Fibroblast of lung (primary cell): ENCODE measurements at regions not wholly inside any gene's neighbourhood (a gene's known extent, or its start where the extent isn't known, plus 50 kb on each side); places are given as distances from the start of the nearest gene placed in this dataset.

Experiments
- DNase-seq, 2 donors: peaks; one replicate each; pipeline versions ENCODE4 v3.0.0 to v3.0.0-alpha.2; 2010; ENCODE audit warnings: low read depth in 2 of 2
- H2AFZ ChIP-seq: 2 replicates; pipeline ENCODE4 v1.5.1; 2012; ENCODE audit warnings: low read length, control low read depth, inconsistent platforms
- H3K27ac ChIP-seq: 2 replicates; pipeline ENCODE4 v1.5.1; 2011; ENCODE audit warnings: low read length, control low read depth; ENCODE audit not compliant: insufficient read depth
- H3K27me3 ChIP-seq: 2 replicates; pipeline ENCODE4 v1.5.1; 2011; ENCODE audit warnings: mild to moderate bottlenecking, low read length; ENCODE audit not compliant: control insufficient read depth, insufficient read depth
- H3K36me3 ChIP-seq: 2 replicates; pipeline ENCODE4 v1.5.1; 2011; ENCODE audit warnings: low read length; ENCODE audit not compliant: control insufficient read depth, insufficient read depth
- H3K4me1 ChIP-seq: 2 replicates; pipeline ENCODE4 v1.5.1; 2011; ENCODE audit warnings: low read length; ENCODE audit not compliant: control insufficient read depth, insufficient read depth; ENCODE audit errors: extremely low read depth
- H3K4me2 ChIP-seq: 2 replicates; pipeline ENCODE4 v1.5.1; 2011; ENCODE audit warnings: low read length, control low read depth; ENCODE audit not compliant: insufficient read depth; ENCODE audit errors: extremely low read depth
- H3K4me3 ChIP-seq, 4 experiments: fragments of 200-600 bp in 1 of 4; sonication (generic) in 1 of 4; replicated peaks in 1 of 4; 2 replicates each; pipeline ENCODE4 v1.5.1; 2011 to 2016; ENCODE audit warnings: low read length in 4 of 4, low read depth in 3 of 4, mild to moderate bottlenecking in 3 of 4, control low read depth in 2 of 4, inconsistent platforms in 1 of 4, mixed read lengths in 1 of 4; ENCODE audit not compliant: insufficient read depth in 1 of 4; ENCODE audit errors: control extremely low read depth in 1 of 4
- H3K79me2 ChIP-seq: 2 replicates; pipeline ENCODE4 v1.5.1; 2012; ENCODE audit warnings: mild to moderate bottlenecking, low read length, inconsistent platforms; ENCODE audit not compliant: control insufficient read depth, insufficient read depth
- H3K9ac ChIP-seq: 2 replicates; pipeline ENCODE4 v1.5.1; 2011; ENCODE audit warnings: mild to moderate bottlenecking, low read length, control low read depth; ENCODE audit not compliant: insufficient read depth
- H3K9me3 ChIP-seq: 2 replicates; pipeline ENCODE4 v1.5.1; 2012; ENCODE audit warnings: low read depth, low read length; ENCODE audit not compliant: control insufficient read depth, insufficient read depth
- H4K20me1 ChIP-seq: 2 replicates; pipeline ENCODE4 v1.5.1; 2011; ENCODE audit warnings: low read length; ENCODE audit not compliant: control insufficient read depth, insufficient read depth; ENCODE audit errors: extremely low read depth
- EZH2 ChIP-seq: IDR thresholded peaks from 2 replicates; pipeline ENCODE4 v1.5.1; 2012; ENCODE audit warnings: low read length, control low read depth, mild to moderate bottlenecking; ENCODE audit errors: missing control alignments
- TF ChIP-seq, protein P1 (sequence below), 2 donors: IDR thresholded peaks in 1 of 2; conservative IDR thresholded peaks in 1 of 2; 1 replicate in 1 of 2; 2 replicates in 1 of 2; pipeline ENCODE4 v1.5.1; 2011 to 2012; ENCODE audit warnings: low read length in 2 of 2, control low read depth in 1 of 2, inconsistent platforms in 1 of 2, low read depth in 1 of 2, mild to moderate bottlenecking in 1 of 2

DNA sequence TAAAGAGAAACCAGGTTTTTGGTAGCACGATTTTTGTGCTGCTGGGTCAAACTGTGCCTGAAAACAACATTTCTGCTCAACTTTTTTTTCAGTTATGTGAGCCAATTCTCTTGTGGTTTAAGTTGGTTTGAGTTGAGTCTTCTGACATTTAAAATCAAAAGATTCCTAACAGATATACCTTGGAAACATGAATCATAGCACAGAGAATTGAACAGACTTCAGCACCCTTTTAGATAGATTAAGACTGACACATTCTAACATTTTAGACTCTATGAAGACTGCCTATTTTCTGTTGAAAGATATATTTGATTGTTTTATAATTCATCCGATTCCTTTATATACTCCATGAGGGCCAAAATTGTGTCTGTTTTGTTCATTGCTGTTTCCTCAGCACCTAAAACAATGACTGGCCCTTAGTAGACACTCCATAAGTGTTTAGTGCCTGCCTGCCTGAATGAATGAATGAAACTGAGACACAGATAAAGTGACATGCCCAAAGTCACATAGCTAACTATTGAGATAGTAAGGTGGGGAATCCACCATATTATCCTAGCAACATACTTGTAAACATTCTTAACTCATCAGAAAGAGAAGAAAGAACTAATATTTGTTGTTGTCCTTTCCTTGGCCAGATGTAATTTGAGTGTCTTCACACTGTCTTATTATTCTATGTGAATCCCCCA lies 624.0 kb downstream of the MID1IP1 start:
- H3K4me3 ChIP-seq: no peak overlapping the region
- H2AFZ ChIP-seq: no peak overlapping the region
- H3K4me2 ChIP-seq: no peak overlapping the region
- DNase-seq: no peak
- no peaks in the 10 kb centered on the region for H3K79me2 ChIP-seq
- H3K9ac ChIP-seq: no peak overlapping the region
- H3K27me3 ChIP-seq: no peaks in the 10 kb centered on the region
- no peaks in the 10 kb centered on the region for H3K4me1 ChIP-seq
- H3K36me3 ChIP-seq: no peaks in the 10 kb centered on the region
- no peaks in the 10 kb centered on the region for H4K20me1 ChIP-seq
- TF ChIP-seq, protein P1, sequence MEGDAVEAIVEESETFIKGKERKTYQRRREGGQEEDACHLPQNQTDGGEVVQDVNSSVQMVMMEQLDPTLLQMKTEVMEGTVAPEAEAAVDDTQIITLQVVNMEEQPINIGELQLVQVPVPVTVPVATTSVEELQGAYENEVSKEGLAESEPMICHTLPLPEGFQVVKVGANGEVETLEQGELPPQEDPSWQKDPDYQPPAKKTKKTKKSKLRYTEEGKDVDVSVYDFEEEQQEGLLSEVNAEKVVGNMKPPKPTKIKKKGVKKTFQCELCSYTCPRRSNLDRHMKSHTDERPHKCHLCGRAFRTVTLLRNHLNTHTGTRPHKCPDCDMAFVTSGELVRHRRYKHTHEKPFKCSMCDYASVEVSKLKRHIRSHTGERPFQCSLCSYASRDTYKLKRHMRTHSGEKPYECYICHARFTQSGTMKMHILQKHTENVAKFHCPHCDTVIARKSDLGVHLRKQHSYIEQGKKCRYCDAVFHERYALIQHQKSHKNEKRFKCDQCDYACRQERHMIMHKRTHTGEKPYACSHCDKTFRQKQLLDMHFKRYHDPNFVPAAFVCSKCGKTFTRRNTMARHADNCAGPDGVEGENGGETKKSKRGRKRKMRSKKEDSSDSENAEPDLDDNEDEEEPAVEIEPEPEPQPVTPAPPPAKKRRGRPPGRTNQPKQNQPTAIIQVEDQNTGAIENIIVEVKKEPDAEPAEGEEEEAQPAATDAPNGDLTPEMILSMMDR (conservative IDR thresholded peaks at IDR 0.05 in 1 of 2, IDR thresholded peaks at IDR 0.05 in 1 of 2; ENCODE audit: low read depth in 1 of 2, low read length in 2 of 2): no peak
- no peak for TF ChIP-seq EZH2
- H3K9me3 ChIP-seq: no peaks in the 10 kb centered on the region
- no peak overlapping the region for H3K27ac ChIP-seq

DNA sequence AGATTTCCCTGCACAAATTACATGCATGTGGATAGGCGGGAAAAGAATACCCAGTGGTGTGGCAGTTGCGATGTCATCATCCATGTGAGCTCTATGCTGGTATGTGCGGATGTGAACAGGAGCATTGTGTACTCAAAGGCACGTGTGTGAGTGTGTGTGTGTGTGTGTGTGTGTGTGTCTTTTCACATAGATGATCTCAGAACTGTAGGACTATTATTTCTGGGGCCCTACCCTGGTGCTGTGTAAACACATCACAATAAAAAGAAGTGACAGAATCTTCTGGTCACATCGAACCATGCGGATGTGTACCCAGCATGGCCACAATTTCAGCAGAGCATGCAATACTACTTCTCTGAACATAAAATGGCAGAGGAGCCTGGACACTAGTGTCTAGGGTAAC lies 624.8 kb downstream of the MID1IP1 start:
- DNase-seq: no peak
- no peak overlapping the region for H2AFZ ChIP-seq
- H3K4me1 ChIP-seq: no peaks in the 10 kb centered on the region
- H3K36me3 ChIP-seq: no peaks in the 10 kb centered on the region
- no peak overlapping the region for H3K4me3 ChIP-seq
- TF ChIP-seq EZH2: no peak
- TF ChIP-seq, protein P1 (conservative IDR thresholded peaks at IDR 0.05 in 1 of 2, IDR thresholded peaks at IDR 0.05 in 1 of 2; ENCODE audit: low read depth in 1 of 2, low read length in 2 of 2): no peak
- no peaks in the 10 kb centered on the region for H3K27me3 ChIP-seq
- no peak overlapping the region for H3K9ac ChIP-seq
- H3K9me3 ChIP-seq: no peaks in the 10 kb centered on the region
- no peaks in the 10 kb centered on the region for H3K79me2 ChIP-seq
- H3K4me2 ChIP-seq: no peak overlapping the region
- no peak overlapping the region for H3K27ac ChIP-seq
- H4K20me1 ChIP-seq: no peaks in the 10 kb centered on the region

DNA sequence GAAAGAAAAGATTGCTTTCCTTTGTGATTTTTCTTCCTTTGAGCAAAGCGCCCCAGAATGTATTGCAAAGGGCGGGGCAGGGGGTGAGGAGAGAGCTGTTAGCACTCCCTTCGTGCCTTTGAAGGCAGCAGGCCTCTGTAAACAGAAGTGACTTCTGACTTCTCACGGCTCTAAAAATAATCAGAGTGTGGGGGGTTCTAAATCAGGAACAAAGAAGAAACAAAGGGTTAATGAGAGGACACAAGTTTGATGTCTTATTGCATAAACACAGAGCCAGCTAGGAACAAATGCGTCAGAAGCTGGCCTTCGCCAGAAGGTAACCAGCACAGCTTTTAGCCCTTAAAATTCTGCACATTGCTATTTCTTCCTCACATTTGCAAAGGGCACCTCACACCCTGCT lies 626.2 kb downstream of the MID1IP1 start:
- no peaks in the 10 kb centered on the region for H3K4me1 ChIP-seq
- peak; percentile 24 to 69 for DNase-seq
- H3K4me2 ChIP-seq: no peak overlapping the region
- no peaks in the 10 kb centered on the region for H3K36me3 ChIP-seq
- TF ChIP-seq, protein P1 (conservative IDR thresholded peaks at IDR 0.05 in 1 of 2, IDR thresholded peaks at IDR 0.05 in 1 of 2; ENCODE audit: low read depth in 1 of 2, low read length in 2 of 2): no peak
- TF ChIP-seq EZH2: no peak
- no peaks in the 10 kb centered on the region for H3K79me2 ChIP-seq
- no peaks in the 10 kb centered on the region for H3K9me3 ChIP-seq
- no peak overlapping the region for H3K4me3 ChIP-seq
- H3K27me3 ChIP-seq: no peaks in the 10 kb centered on the region
- H4K20me1 ChIP-seq: no peaks in the 10 kb centered on the region
- H3K9ac ChIP-seq: no peak overlapping the region
- no peak overlapping the region for H3K27ac ChIP-seq
- no peak overlapping the region for H2AFZ ChIP-seq
